ENCODE measurements at regions not wholly inside any gene's neighbourhood (a gene's known extent, or its start where the extent isn't known, plus 50 kb on each side); places are given as distances from the start of the nearest gene placed in this dataset.

DNA sequence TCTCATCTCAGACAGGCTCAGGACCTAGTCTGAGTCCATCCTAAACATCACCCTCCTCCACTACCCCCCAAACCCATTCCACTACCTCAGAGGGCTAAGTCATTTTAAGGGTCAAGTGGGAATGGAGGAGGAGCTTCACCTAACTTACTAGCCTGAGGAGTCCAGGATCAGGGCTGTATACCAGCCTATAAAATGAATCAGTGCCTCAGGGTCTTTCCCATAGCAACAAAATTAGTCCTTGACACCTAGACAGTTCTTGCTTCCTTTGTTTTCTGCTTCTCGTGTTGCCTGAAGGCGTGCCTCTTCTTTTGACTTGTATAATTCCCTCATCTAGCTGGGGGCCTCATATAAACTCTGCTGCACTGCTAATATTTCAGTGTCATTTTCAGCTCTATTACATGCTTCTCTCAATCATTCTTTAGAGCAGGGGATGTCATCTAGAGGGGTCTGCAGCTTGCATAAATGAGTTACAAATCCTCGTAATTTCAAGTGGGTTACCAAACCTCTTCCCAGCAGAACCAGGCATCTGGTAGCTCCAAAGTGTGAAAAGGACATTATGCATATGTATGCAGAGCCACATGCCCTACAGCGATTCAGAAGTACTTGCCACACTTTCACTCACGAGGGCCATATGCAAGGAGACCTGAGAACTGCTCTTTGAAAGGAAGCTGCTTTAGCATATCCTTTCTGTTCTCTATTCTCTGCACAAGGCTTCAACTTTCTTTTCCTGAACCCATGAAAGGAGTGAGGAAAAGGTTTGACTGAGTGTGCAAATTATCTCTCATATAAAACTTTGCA, 311.7 kb upstream of the SEMA6D start:
- DNase-seq, result no peak

DNA sequence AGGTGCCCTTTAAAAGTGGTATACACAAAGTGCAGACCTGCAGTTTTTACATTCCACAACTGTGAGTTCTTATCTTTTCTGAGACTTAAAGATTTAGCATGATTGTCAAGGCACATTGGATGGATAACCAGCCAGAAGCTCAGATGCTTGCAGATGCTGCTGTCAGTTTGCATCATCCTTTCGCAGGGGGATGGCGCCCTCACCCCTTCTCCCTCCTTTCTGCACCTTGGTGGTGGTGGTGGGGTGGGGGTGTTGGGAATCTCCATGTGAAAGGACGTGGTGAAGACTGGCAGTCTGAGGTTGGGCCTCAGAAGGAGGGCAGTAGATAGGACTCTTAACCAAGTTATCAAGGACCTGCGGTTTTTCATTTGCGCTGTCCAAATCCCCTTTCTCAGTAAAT, 309.6 kb upstream of the SEMA6D start:
- DNase-seq, result no peak

DNA sequence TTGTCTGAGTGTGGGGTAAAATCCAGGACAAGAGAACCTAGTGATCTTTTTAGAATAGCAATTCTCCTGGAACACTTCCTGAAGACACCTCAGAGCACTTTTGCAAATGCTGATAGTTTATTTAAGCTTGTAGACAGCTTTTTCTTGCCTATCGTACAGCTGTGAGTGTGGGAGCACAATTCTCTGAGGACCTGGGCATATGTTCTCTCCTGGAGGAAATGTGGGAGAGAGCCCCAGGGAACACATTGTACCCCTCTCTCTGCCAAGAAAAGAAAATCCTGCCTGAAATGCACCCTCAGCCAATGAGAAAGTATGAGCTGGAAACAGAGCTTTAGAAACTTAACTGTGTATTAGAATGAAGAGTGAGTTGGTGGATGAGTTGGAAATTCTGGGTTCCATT, 308.3 kb upstream of the SEMA6D start:
- no peak for DNase-seq

DNA sequence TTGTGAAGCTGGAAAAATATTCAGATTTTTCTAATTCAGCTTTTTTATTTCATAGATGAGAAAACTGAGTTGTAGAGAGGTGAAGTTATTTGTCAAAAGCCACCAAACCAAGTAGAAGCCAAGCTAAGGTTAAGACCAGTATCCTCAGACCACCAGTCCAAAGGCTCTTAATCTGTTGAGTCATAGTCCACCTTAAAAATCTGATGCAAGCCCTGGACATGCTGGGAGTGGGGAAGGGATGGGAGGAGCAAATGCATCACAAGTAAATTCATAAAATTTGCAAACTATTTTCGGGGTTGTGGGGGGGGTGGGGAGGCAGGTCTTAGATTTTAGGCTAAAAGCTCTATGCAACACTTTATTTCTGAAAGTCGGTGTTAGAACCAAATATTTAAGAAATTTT, 307.7 kb upstream of the SEMA6D start:
- DNase-seq, result no peak

DNA sequence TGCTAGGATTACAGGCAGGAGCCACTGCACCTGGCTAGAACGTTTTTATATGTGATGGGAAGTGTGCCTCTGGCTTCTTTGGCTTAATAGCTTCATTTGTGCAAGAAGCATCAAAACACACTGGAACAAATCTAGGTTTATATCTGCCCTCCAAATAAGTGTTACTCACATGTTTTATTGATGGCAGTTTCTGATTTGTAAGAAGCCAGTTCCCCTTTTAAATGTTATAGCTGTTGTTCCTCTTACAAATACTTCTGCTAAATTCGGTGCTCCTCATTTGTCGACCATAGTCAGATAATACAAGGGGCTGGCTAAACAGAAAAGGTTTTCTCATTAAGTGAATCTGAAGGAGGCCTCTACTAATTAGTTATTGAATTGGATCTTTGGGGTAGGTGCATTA, 307.1 kb upstream of the SEMA6D start:
- no peak for DNase-seq

DNA sequence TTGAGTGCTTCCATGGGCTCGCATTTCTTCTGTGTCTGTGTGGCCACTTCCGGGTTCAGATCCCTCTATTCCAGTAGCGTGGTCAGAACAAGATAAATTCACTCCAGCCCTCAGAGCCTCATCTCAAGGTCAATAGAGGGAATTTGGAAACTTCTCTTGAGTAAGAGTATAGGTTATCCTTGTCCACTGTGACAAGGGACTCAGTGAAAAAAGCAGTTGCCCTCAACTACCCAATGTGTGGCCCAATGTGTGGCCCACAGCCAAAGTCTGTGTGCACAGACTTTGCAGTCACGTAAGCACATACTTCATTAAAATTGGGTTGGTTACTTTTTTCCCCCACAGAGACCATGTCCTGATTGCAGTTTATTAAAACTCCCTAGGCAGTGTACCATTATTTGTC, 305.6 kb upstream of the SEMA6D start:
- DNase-seq, result no peak

DNA sequence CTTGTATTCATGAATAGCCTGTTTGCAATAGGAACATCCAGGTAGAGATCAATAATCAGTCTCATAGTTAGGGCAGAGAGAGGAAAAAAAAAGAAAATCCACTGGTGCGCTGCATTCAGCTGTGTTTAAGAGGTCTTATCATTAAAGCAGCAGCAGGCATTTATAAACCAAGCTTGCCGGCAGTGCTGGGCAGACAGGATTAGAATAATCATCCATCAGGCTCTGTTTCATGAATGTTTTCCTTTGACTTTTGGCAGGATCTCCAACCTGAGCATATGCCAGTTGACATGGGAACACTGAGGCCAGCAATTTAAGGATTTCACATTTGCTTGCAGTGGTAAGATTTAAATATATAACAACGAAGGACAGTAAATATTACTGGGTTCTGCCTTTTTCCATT, 305.2 kb upstream of the SEMA6D start:
- DNase-seq, result no peak

DNA sequence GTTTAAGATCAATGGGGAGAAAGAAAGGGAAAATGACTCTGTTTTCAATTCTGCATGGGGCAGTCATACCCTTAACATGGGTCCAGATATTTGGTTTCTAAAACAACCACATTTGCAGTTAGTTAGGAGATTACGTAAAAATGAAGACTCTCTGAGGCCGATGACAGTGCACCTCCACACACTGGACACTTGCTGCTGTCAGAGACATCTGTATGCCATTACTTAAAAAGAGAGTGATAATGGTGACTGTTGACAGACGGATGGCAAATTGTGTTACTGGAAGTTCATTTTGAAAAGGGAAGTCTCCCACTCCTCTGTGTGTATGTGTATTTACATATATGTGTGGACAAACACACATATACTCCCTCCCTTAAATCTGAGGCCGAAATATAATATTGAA, 304.5 kb upstream of the SEMA6D start:
- no peak for DNase-seq

DNA sequence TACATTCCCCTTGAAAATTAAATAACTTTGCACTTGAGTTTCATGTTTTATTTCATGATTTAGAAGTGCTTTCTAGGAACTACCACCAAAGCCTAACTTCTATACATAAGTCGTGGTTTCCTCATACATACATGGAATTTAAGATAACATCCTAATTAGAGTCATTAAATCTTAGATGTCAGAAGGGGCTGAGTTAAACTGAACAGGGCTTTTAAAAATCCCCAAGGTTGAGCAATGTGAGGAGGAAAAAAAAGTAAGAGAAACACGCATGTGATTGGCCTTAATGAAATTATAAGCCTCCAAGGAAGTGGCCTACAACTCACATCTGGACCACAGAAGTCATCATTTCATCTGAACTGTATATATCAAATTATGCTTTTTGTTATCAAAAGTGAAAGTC, 303.1 kb upstream of the SEMA6D start:
- DNase-seq, result no peak

DNA sequence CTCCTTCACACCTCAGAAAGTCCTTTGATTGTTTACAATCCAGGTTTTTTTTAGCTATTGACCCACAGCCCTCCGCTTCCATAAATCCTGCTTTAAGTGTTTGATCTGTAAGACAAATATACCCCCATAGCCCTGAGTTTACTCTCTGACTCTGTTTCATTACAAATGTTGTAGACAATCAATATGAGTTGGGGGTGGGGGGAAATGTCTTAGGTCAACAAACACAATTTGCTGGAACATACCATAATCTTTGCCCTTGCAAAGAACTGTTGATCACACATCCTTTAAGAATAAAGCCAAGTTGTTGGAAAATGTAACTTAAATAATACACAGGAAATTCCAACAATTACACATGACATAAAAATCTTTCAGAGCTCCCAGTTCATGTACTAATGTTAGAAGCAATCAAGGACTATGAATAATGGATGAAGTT, 301.8 kb upstream of the SEMA6D start:
- peak; percentile 55 for DNase-seq

DNA sequence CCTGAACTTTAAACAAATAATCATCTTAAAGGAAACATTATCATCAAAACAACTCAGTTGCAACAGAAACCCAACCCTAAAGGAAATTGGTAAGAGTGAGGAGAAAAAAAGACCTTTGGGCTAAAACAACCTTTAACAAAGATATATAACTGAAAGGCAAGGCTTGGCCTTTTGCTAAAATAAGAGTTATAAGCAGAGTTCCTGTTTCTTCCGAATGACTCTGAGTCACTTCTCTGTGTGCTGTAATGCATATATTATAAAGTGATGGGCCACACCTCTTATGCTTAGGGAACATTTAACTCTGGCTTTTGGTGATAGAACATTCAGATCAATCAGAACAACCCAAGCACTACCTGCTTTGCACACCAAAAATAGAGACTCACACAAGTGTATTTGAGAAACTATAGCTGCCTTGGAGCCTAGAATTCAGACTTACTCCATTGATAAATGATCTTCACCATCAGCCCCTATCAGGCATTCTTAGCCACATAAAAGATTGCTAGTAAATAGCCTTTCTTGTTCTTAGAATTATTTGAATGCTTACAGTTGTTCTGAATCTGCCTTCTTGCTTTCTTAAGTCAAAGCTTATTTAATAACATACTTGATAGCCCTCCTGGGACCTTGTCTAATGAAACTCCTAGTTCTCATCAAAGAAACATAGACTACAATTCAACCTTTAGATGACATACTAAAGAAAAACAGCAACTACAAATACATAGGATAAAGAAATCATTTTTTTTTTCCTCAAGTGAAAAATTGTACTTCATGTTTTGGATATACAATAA, 294.2 kb upstream of the SEMA6D start:
- no peak for DNase-seq

DNA sequence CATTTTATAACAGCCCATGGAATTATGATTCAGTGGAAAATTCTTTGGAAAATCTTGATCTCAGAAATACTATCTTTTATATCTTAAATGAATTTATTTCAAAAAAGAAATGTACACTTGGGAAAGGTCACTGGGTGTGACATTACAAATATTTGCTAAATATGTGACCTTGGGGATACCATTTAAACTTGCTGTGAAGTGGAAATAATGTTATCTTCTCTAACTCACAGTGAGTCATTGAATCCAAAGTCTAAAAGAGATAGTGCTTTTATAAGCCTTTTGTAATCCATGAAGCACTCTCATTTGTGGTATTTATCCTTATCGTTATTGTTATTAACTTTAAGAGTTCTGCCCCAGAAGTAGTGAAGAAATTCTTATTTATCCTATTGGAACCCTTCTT, 289.8 kb upstream of the SEMA6D start:
- DNase-seq, result no peak

DNA sequence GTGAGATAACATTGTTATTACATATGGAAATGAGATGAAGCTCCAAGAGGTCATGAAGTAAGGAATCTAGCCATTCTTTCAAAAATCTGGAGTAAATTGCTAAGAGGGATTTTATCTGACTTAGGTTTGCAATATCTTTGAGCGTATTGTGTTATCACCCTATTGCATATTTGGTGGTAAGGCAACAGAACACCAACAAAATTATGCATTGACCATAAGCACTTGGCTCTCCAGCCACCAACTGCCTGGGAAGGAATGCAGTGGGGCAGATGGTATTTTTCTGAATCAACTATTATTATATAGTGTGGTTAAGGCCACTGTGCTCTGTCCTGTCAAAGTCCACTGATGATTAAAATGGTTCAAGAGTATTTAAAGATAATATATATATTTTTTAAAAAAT, 287.9 kb upstream of the SEMA6D start:
- no peak for DNase-seq

DNA sequence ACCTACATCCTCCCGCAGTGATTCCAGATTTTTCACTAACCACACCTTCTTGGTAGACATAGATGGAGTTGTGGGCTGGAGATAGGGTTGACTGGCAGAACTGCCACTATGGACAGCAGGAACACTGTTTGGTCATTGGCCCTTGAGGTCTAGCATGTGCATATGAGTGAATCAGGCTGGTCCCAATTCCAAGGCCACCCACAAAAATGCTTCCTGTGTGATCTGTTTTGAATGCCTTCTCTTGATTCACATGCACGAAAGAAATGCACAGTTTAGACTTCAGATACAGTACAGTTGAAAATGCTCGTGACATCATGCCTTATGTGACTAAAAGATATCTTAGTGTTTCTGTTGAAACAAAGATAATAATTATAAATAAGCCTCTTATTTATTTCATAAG, 285.8 kb upstream of the SEMA6D start:
- no peak for DNase-seq

DNA sequence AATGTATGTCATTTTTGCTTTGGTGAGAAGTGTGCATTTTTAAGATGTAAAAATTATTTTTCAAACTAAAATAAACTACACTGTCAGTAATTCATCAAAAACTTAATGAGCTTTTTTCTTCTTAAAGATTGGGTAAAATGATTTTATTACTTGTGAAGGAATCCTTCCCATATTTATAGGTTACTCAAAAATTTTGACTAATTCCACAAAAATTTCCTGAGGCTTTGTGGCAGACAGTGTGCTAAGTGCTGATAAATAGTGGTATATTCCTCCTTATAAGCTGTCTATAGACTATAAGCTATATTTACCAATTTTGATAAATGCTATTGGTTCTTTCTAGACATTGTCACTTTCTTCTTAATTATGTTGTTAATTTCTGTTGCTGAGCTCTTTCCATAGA, 284.5 kb upstream of the SEMA6D start:
- no peak for DNase-seq

DNA sequence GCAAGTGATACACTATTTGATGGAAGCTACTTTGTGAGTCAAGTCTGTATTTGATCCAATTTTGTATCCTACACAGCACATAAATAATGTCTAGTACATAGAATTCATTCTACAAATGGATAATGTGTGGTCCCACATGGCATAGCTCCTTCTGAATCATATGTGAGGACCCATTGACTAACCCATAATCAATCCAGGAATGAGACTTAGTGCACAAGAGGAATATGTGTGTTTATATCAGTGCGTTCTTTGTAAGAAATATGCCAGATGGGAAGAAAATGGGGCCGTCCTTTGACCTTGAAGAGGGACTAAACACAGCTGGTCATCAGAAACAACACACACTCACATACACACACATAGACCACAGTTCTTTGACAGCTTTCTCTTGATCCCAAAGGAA, 282.7 kb upstream of the SEMA6D start:
- DNase-seq, result no peak

DNA sequence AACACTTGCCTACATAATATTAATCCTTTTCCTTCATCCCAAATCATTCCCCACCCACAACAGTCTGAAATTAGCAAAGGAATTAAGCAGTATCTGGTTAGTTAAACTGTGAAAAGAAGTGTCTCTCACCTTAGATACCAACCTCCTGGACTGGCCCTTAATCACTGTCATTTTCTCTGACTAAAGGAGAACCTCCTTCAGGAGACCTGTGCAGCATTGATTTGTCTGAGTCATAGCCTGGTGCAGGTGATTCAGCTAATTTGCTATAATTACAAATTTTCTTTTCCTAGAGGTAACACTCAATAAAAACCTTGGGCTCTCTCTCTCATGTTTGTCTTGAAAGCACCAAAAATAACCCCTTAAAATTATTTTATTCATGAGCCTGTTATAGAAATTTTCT, 279.8 kb upstream of the SEMA6D start:
- no peak for DNase-seq

DNA sequence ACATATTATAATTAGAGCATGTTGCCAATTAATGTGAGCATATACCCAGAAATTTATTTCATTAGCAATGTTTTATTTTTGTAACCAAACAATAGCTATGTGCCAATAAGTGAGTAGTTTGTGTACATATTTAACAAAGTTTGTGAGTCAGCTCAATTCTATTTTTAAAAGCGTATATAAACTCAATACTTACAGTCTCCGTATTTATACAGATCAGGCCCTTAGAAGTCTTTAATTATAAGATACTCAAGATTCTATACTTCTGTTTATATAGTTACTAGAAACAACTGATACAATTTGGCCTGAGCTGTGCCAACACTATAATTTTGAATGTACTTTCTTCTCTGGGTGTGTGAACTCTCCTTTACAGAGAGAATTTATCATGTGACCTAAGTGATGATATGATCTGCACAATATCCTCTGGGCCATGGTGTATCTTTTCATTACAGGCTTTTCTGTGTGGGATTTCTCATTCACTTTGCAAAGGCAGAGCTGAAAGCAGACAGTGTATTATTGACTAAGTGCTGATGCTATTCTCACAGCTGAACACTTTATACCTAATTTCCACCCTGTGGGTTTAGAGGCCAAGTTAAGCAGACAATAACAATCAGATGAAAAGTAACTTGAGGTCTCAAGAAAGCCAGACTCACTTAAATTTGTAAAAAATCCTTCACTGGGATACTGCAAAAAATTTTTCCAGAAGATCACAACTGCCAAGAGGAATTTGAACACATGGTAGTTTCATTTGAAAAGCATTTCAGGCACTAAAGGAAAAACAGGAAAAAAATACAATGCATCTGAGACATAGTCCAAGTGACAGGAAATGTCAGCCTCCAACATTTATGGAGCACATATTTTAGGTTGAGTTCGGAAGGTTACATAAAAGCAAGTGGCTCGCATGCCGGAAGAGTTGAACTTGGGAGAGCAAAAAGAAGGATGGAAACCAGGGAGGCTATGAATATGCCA, 277.9 kb upstream of the SEMA6D start:
- no peak for DNase-seq

DNA sequence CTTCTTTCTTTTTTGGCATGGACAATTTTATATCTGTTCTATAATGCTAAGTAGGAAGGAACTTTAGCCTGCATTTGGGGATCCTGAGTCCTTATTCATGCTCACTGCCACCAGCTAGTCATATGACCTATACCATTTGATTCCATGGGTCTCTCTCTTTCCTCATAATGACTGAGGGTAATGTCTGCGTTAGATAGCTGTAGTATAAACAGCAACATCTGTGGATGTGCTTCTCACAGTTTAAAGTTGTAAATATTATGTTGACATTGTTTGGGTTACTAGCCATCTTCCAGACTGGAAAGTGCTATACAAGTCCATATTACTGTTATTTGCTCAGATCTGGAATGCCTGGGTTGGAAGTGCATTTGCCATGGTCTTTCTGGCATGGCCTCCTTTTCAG, 274.9 kb upstream of the SEMA6D start:
- DNase-seq, result no peak

DNA sequence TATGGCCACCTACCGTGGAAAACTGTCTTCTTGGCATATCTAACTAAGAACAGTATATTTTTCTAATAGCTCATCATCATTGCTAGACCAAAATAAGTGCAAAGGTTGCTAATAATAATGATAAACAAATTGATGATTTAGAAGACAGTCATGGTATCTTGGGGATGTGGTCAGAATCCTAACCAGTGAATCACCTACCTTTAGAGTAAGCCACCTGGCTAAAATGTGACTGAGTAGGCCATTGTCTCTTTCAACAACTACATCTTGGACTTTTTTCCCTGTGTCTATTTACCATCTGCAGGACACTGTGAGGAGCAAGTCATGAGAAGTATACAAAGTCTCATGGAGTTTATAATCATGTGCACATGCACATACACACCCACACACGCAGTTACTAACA, 273.5 kb upstream of the SEMA6D start:
- no peak for DNase-seq

DNA sequence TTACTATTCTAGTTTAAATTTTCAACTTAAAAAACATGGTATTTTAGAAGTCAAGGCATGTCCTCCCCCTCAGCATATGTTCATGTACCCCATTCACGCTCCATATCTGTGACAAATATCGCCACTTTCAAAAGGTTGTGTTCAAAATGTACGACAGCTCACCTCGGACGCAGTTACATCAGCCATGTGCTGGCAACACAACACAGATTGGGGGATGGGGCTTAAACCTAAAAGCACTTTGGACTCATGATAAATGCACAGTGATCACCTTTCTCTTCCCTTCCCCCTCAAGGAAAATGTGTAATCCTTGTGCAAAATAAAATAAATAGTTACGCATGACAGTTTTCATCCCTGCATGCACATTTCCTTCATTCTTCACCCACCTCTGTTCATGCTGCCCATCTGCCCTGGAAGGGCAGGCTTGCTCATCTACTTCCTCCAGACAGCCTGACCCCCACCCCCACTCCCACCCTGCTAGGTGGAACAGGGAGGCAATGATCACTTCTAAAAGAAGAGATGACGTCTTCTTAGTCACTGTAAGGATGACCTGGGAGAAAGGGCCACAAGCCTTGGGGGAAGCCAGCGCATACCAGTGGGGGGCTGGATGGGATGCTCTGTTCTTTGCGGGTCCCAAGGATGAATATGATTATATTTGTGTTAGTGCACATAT, 271.4 kb upstream of the SEMA6D start:
- DNase-seq, result no peak
